HepG2 (cell line): ENCODE measurements at regions not wholly inside any gene's neighbourhood (a gene's known extent, or its start where the extent isn't known, plus 50 kb on each side); places are given as distances from the start of the nearest gene placed in this dataset.

Experiments
- ARNT ChIP-seq: fragments of 450-650 bp; IDR thresholded peaks from 2 replicates; pipeline ENCODE4 v1.6.1; 2017
- GATAD2A ChIP-seq: IDR thresholded peaks from 2 replicates; pipeline ENCODE4 v1.6.1; 2016
- HMG20A ChIP-seq: IDR thresholded peaks from 2 replicates; pipeline ENCODE4 v1.6.1; 2016; ENCODE audit warnings: borderline replicate concordance
- POLR2AphosphoS2 ChIP-seq: IDR thresholded peaks from 2 replicates; pipeline ENCODE4 v1.6.1; 2011; ENCODE audit warnings: low read depth, low read length, improper control_type of control experiment
- REPIN1 ChIP-seq: sonication (generic); formaldehyde crosslinking; IDR thresholded peaks from 2 replicates; pipeline ENCODE4 v1.8.0; 2022; ENCODE audit warnings: missing genetic modification reagents, low read depth, mild to moderate bottlenecking, borderline replicate concordance
- SAP130 ChIP-seq: IDR thresholded peaks from 2 replicates; pipeline ENCODE4 v1.6.1; 2016; ENCODE audit warnings: low read depth
- ZNF263 ChIP-seq: sonication (generic); formaldehyde crosslinking; IDR thresholded peaks from 2 replicates; pipeline ENCODE4 v1.4.0; 2020; ENCODE audit warnings: missing genetic modification reagents
- ZNF292 ChIP-seq: sonication (generic); formaldehyde crosslinking; IDR thresholded peaks from 2 replicates; pipeline ENCODE4 v1.8.1; 2022; ENCODE audit warnings: mild to moderate bottlenecking, low read depth, missing genetic modification reagents, borderline replicate concordance
- ZNF33B ChIP-seq: sonication (generic); formaldehyde crosslinking; IDR thresholded peaks from 2 replicates; pipeline ENCODE4 v1.5.1; 2020; ENCODE audit warnings: mild to moderate bottlenecking, missing genetic modification reagents
- ZNF432 ChIP-seq: sonication (generic); formaldehyde crosslinking; IDR thresholded peaks from 2 replicates; pipeline ENCODE4 v1.5.0; 2020; ENCODE audit warnings: missing genetic modification reagents, mild to moderate bottlenecking, borderline replicate concordance
- ZNF547 ChIP-seq: sonication (generic); formaldehyde crosslinking; IDR thresholded peaks from 2 replicates; pipeline ENCODE4 v1.5.1; 2020; ENCODE audit warnings: mild to moderate bottlenecking, missing genetic modification reagents
- ZNF598 ChIP-seq: sonication (generic); formaldehyde crosslinking; IDR thresholded peaks from 2 replicates; pipeline ENCODE4 v1.5.1; 2020; ENCODE audit warnings: mild to moderate bottlenecking, missing genetic modification reagents, borderline replicate concordance
- ZNF629 ChIP-seq: sonication (generic); formaldehyde crosslinking; conservative IDR thresholded peaks from 2 replicates; pipeline ENCODE4 v1.5.0; 2020; ENCODE audit warnings: missing genetic modification reagents
- ZNF660 ChIP-seq: sonication (generic); formaldehyde crosslinking; IDR thresholded peaks from 2 replicates; pipeline ENCODE4 v1.5.1; 2020; ENCODE audit warnings: mild to moderate bottlenecking, low read depth, missing genetic modification reagents, borderline replicate concordance
- ZNF768 ChIP-seq: sonication (generic); formaldehyde crosslinking; IDR thresholded peaks from 2 replicates; pipeline ENCODE4 v1.4.0; 2020; ENCODE audit warnings: missing genetic modification reagents
- ZSCAN29 ChIP-seq: sonication (generic); formaldehyde crosslinking; conservative IDR thresholded peaks from 2 replicates; pipeline ENCODE4 v1.4.0; 2020; ENCODE audit warnings: mild to moderate bottlenecking, missing genetic modification reagents
- TF ChIP-seq, protein P1 (sequence below): fragments of 450-650 bp; IDR thresholded peaks from 2 replicates; pipeline ENCODE4 v1.6.1; 2017
- TF ChIP-seq, protein P2 (sequence below): IDR thresholded peaks from 2 replicates; pipeline ENCODE4 v1.6.1; 2016
- TF ChIP-seq, protein P3 (sequence below): sonication (generic); formaldehyde crosslinking; IDR thresholded peaks from 2 replicates; pipeline ENCODE4 v1.4.0; 2020; ENCODE audit warnings: mild to moderate bottlenecking, missing genetic modification reagents, borderline replicate concordance

DNA sequence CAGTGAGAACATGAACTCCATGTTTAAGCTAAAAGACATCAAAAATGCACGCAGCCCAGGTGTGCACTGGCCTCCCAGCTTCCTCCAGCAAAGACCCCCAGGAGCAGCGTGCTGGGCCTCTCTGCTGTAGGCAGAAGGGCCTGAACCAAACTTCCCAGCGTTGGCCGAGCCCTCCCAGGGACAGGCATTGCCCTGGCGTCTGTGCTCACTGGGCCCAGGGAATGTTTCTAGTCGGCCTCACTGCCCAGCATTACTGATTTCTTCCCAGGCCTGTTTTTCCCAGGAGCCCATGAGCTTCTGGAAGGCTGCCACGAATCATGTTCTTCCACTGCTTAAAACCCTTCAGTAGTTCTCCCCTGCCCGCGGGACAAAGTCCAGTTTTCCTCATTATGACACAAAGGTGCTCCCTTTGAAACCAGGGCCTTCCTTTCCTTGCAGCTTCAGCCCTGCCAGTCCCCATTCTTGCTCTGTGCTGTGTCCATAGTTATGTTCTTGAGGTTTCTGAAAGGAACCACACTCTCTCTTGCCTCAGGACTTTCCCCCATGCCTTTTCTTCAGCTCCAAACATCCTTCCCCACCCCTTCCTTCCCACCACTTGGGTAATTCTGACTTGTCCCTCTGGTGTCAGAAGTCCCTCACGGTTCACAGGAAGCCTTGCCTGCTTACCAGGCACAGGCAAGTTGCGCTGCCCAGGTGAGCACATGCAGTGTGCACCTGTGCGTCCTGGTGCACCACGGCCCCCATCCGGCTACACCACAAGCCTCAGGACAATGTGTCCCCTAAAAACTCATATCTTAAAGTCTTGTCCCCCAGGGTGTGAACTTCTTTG lies 93.4 kb upstream of the ENPP6 start (continued):
- TF ChIP-seq ZNF263 (peak; percentile 84), POLR2AphosphoS2 (no peak), ZNF768 (CRISPR knock-in tag) (no peak), REPIN1 (CRISPR knock-in tag) (no peak), ZSCAN29 (no peak), GATAD2A (CRISPR knock-in tag) (peak; percentile 45; the same call in 1 of the 2 replicates), ZNF33B (CRISPR knock-in tag) (no peak), HMG20A (CRISPR knock-in tag) (0 out of 2 replicates have a peak, but pooled peaks have one; percentile 28), ARNT (no peak), ZNF292 (CRISPR knock-in tag) (0 out of 2 replicates have a peak, but pooled peaks have one; percentile 23), ZNF660 (CRISPR knock-in tag) (no peak), ZNF629 (CRISPR knock-in tag) (no peak), ZNF598 (CRISPR knock-in tag) (0 out of 2 replicates have a peak, but pooled peaks have one; percentile 57), ZNF547 (0 out of 2 replicates have a peak, but pooled peaks have one; percentile 32), ZNF432 (CRISPR knock-in tag) (no peak), SAP130 (CRISPR knock-in tag) (peak; percentile 16; the same call in 1 of the 2 replicates)
- TF ChIP-seq, protein P1, sequence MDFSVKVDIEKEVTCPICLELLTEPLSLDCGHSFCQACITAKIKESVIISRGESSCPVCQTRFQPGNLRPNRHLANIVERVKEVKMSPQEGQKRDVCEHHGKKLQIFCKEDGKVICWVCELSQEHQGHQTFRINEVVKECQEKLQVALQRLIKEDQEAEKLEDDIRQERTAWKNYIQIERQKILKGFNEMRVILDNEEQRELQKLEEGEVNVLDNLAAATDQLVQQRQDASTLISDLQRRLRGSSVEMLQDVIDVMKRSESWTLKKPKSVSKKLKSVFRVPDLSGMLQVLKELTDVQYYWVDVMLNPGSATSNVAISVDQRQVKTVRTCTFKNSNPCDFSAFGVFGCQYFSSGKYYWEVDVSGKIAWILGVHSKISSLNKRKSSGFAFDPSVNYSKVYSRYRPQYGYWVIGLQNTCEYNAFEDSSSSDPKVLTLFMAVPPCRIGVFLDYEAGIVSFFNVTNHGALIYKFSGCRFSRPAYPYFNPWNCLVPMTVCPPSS: no peak
- TF ChIP-seq, protein P2, sequence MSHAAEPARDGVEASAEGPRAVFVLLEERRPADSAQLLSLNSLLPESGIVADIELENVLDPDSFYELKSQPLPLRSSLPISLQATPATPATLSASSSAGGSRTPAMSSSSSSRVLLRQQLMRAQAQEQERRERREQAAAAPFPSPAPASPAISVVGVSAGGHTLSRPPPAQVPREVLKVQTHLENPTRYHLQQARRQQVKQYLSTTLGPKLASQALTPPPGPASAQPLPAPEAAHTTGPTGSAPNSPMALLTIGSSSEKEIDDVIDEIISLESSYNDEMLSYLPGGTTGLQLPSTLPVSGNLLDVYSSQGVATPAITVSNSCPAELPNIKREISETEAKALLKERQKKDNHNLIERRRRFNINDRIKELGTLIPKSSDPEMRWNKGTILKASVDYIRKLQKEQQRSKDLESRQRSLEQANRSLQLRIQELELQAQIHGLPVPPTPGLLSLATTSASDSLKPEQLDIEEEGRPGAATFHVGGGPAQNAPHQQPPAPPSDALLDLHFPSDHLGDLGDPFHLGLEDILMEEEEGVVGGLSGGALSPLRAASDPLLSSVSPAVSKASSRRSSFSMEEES: no peak
- TF ChIP-seq, protein P3, sequence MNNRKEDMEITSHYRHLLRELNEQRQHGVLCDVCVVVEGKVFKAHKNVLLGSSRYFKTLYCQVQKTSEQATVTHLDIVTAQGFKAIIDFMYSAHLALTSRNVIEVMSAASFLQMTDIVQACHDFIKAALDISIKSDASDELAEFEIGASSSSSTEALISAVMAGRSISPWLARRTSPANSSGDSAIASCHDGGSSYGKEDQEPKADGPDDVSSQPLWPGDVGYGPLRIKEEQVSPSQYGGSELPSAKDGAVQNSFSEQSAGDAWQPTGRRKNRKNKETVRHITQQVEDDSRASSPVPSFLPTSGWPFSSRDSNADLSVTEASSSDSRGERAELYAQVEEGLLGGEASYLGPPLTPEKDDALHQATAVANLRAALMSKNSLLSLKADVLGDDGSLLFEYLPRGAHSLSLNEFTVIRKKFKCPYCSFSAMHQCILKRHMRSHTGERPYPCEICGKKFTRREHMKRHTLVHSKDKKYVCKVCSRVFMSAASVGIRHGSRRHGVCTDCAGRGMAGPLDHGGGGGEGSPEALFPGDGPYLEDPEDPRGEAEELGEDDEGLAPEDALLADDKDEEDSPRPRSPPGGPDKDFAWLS: no peak
